HL-60 (cell line): ENCODE measurements at regions not wholly inside any gene's neighbourhood (a gene's known extent, or its start where the extent isn't known, plus 50 kb on each side); places are given as distances from the start of the nearest gene placed in this dataset.

Experiments used
- DNase-seq, 2 experiments: peaks; one replicate each; pipeline ENCODE4 v3.0.0-alpha.2; 2010 to 2020; ENCODE audit warnings: low read depth in 1 of 2, low spot score in 1 of 2
- H3K27ac ChIP-seq: fragments of 250-450 bp; sonication (Bioruptor Pico); replicated peaks from 2 replicates; pipeline ENCODE4 v1.5.1; 2020; ENCODE audit warnings: mild to moderate bottlenecking, moderate library complexity
- H3K27me3 ChIP-seq: fragments of 250-450 bp; sonication (Bioruptor Pico); 2 replicates; pipeline ENCODE4 v1.5.1; 2021; ENCODE audit warnings: mild to moderate bottlenecking, moderate library complexity; ENCODE audit not compliant: insufficient read depth, poor library complexity, severe bottlenecking
- H3K4me3 ChIP-seq: replicated peaks from 2 replicates; pipeline ENCODE4 v1.5.1; 2011; ENCODE audit warnings: mild to moderate bottlenecking, control low read depth, low read length; ENCODE audit not compliant: insufficient read depth
- GABPA ChIP-seq: IDR thresholded peaks from 2 replicates; pipeline ENCODE4 v1.6.1; 2012; ENCODE audit warnings: low read depth
- POLR2AphosphoS5 ChIP-seq: IDR thresholded peaks from 2 replicates; pipeline ENCODE4 v1.6.1; 2012; ENCODE audit warnings: low read depth
- SPI1 ChIP-seq: IDR thresholded peaks from 2 replicates; pipeline ENCODE4 v1.6.1; 2012; ENCODE audit warnings: low read depth, mild to moderate bottlenecking, borderline replicate concordance
- TF ChIP-seq, protein P1 (sequence below): IDR thresholded peaks from one replicate; pipeline ENCODE4 v1.5.1; 2011; ENCODE audit warnings: low read length, control low read depth, inconsistent platforms; ENCODE audit not compliant: insufficient read depth
- TF ChIP-seq, protein P2 (sequence below): IDR thresholded peaks from 2 replicates; pipeline ENCODE4 v1.6.1; 2012; ENCODE audit warnings: low read depth; ENCODE audit not compliant: insufficient replicate concordance

DNA sequence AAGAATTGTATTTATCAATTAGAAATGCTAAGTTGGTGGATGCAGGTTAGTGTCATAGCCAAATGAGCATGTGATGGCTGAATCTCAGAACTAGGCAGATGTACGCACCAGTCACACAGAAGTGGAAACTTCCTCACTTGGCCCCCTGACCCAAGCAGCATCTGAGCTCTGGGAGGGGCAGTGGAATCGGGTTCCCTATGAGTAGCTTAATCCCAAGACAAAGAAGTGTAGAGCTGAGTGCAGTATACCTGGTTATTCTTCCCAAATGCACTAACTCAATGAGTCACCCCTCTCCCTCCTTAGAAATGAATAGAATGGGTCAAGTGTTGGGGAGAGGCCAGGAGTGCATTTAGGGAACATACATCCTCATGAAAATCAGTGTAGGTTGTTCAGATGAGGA, 224.6 kb downstream of the FAT3 start:
- TF ChIP-seq GABPA: no peak
- no peak for TF ChIP-seq SPI1
- TF ChIP-seq, protein P1, sequence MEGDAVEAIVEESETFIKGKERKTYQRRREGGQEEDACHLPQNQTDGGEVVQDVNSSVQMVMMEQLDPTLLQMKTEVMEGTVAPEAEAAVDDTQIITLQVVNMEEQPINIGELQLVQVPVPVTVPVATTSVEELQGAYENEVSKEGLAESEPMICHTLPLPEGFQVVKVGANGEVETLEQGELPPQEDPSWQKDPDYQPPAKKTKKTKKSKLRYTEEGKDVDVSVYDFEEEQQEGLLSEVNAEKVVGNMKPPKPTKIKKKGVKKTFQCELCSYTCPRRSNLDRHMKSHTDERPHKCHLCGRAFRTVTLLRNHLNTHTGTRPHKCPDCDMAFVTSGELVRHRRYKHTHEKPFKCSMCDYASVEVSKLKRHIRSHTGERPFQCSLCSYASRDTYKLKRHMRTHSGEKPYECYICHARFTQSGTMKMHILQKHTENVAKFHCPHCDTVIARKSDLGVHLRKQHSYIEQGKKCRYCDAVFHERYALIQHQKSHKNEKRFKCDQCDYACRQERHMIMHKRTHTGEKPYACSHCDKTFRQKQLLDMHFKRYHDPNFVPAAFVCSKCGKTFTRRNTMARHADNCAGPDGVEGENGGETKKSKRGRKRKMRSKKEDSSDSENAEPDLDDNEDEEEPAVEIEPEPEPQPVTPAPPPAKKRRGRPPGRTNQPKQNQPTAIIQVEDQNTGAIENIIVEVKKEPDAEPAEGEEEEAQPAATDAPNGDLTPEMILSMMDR: no peak
- no peak for TF ChIP-seq POLR2AphosphoS5
- TF ChIP-seq, protein P2, sequence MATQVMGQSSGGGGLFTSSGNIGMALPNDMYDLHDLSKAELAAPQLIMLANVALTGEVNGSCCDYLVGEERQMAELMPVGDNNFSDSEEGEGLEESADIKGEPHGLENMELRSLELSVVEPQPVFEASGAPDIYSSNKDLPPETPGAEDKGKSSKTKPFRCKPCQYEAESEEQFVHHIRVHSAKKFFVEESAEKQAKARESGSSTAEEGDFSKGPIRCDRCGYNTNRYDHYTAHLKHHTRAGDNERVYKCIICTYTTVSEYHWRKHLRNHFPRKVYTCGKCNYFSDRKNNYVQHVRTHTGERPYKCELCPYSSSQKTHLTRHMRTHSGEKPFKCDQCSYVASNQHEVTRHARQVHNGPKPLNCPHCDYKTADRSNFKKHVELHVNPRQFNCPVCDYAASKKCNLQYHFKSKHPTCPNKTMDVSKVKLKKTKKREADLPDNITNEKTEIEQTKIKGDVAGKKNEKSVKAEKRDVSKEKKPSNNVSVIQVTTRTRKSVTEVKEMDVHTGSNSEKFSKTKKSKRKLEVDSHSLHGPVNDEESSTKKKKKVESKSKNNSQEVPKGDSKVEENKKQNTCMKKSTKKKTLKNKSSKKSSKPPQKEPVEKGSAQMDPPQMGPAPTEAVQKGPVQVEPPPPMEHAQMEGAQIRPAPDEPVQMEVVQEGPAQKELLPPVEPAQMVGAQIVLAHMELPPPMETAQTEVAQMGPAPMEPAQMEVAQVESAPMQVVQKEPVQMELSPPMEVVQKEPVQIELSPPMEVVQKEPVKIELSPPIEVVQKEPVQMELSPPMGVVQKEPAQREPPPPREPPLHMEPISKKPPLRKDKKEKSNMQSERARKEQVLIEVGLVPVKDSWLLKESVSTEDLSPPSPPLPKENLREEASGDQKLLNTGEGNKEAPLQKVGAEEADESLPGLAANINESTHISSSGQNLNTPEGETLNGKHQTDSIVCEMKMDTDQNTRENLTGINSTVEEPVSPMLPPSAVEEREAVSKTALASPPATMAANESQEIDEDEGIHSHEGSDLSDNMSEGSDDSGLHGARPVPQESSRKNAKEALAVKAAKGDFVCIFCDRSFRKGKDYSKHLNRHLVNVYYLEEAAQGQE: no peak
- no peaks in the 10 kb centered on the region for H3K27me3 ChIP-seq
- no peak overlapping the region for H3K27ac ChIP-seq
- DNase-seq: no peak
- H3K4me3 ChIP-seq: no peak overlapping the region

DNA sequence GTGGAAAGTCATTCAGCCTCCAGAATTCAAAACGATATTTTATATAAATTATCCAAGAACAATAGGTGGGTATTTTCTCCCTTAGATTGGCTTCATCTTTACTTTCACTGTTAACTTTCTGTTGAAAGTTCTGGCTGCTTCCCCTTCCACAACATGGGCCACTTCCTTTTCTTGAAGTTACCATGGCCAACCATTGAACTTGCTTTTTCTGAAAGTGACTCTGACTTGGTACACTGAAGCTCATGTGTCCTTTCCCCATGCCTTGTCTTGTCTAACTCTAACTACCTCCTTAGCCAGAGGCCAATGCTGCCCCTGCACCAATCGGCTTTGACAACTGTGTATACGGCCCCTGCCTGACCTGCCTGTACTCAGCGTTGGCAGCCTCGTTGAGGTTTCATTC, 225.2 kb downstream of the FAT3 start:
- TF ChIP-seq, protein P1: no peak
- 0 out of 2 replicates have a peak, but pooled peaks have one; percentile 9 for TF ChIP-seq SPI1
- H3K27ac ChIP-seq: no peak overlapping the region
- no peaks in the 10 kb centered on the region for H3K27me3 ChIP-seq
- no peak overlapping the region for H3K4me3 ChIP-seq
- no peak for DNase-seq

DNA sequence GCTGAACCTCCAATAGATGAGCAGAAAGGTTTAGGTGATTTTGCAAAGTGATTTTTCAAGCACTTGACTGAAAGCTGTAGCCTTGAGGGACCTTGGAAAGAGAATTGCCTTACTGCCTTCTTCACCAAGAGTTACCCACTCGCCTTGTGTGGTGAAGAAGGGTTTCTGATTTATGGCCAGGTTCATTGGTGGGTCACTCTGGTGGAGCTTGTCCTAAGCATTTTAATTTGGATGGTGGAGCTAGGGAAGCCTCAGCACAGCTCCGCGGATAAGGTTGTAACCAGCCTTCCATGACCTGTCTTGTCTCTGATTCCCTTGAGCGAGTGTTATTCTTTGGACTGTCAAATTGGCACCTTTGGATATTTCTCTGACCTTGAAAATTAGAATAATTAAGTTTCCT, 226.4 kb downstream of the FAT3 start:
- no peak overlapping the region for H3K4me3 ChIP-seq

More for the DNA sequence above, 226.4 kb downstream of the FAT3 start:
- Histone ChIP-seq H3K27me3 (no peaks in the 10 kb centered on the region), H3K27ac (no peak overlapping the region)
- TF ChIP-seq, protein P2: no peak
- TF ChIP-seq SPI1: no peak
- no peak for TF ChIP-seq GABPA
- TF ChIP-seq, protein P1: no peak
- no peak for TF ChIP-seq POLR2AphosphoS5
- no peak for DNase-seq
